Kidney epithelial cell (primary cell): ENCODE measurements at regions not wholly inside any gene's neighbourhood (a gene's known extent, or its start where the extent isn't known, plus 50 kb on each side); places are given as distances from the start of the nearest gene placed in this dataset.

ENCODE experiments used
- DNase-seq: peaks from one replicate; pipeline ENCODE4 v3.0.0-alpha.2; 2010; ENCODE audit warnings: low read depth
- H3K27me3 ChIP-seq: 2 replicates; pipeline ENCODE4 v1.6.0; 2011; ENCODE audit warnings: low read length; ENCODE audit not compliant: control insufficient read depth, insufficient read depth
- H3K36me3 ChIP-seq: 2 replicates; pipeline ENCODE4 v1.5.1; 2011; ENCODE audit warnings: low read length; ENCODE audit not compliant: control insufficient read depth, insufficient read depth
- H3K4me3 ChIP-seq: 2 replicates; pipeline ENCODE4 v1.5.1; 2011; ENCODE audit warnings: low read depth, mild to moderate bottlenecking, control low read depth, low read length
- TF ChIP-seq, protein P1 (sequence below): IDR thresholded peaks from 2 replicates; pipeline ENCODE4 v1.5.1; 2011; ENCODE audit warnings: mild to moderate bottlenecking, moderate library complexity, low read length, control low read depth, inconsistent platforms; ENCODE audit not compliant: insufficient read depth, poor library complexity, severe bottlenecking

DNA sequence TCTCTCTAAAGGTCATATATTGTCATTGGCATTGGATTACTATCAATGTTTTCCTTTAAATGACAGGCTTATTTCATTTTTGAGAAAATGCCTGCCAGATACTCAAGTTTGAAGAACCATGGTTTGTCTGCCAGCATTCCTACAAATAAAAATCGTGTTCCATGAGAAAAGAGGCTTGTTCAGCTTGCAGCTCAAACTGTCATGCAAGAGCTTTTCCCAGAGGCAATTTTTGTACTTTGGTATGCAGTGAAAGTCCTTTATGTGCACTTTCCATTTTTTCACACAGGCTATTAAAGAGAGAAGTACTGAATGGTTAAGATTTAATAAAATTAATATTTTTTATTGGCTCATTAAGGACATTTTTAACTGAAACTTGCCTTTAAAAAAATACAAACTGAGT is 110.4 kb downstream of the FBXO4 start:
- no peak for DNase-seq
- Histone ChIP-seq H3K4me3 (no peak overlapping the region), H3K27me3 (no peaks in the 10 kb centered on the region), H3K36me3 (no peaks in the 10 kb centered on the region)
- TF ChIP-seq, protein P1, sequence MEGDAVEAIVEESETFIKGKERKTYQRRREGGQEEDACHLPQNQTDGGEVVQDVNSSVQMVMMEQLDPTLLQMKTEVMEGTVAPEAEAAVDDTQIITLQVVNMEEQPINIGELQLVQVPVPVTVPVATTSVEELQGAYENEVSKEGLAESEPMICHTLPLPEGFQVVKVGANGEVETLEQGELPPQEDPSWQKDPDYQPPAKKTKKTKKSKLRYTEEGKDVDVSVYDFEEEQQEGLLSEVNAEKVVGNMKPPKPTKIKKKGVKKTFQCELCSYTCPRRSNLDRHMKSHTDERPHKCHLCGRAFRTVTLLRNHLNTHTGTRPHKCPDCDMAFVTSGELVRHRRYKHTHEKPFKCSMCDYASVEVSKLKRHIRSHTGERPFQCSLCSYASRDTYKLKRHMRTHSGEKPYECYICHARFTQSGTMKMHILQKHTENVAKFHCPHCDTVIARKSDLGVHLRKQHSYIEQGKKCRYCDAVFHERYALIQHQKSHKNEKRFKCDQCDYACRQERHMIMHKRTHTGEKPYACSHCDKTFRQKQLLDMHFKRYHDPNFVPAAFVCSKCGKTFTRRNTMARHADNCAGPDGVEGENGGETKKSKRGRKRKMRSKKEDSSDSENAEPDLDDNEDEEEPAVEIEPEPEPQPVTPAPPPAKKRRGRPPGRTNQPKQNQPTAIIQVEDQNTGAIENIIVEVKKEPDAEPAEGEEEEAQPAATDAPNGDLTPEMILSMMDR: no peak

DNA sequence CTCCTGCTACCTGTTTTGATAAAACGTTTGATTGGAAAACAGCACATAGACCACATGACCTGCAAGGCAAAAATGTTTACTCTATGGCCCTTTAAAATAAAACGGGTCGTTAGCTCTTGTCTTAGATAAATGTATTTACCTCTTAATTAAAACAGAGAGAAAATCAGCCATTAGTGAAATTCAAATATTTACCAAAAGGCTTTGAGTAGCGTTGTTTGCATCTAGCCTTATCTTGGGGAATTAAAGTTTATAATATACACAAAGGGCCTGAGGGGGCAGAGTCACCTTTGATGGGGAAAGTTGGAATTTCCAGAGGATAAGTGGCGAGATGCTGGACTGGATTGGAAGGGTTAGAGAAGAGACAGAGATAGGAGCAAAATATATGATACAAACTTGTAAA is 111.3 kb downstream of the FBXO4 start:
- Histone ChIP-seq H3K4me3 (no peak overlapping the region), H3K27me3 (no peaks in the 10 kb centered on the region), H3K36me3 (no peaks in the 10 kb centered on the region)
- TF ChIP-seq, protein P1: no peak
- no peak for DNase-seq

DNA sequence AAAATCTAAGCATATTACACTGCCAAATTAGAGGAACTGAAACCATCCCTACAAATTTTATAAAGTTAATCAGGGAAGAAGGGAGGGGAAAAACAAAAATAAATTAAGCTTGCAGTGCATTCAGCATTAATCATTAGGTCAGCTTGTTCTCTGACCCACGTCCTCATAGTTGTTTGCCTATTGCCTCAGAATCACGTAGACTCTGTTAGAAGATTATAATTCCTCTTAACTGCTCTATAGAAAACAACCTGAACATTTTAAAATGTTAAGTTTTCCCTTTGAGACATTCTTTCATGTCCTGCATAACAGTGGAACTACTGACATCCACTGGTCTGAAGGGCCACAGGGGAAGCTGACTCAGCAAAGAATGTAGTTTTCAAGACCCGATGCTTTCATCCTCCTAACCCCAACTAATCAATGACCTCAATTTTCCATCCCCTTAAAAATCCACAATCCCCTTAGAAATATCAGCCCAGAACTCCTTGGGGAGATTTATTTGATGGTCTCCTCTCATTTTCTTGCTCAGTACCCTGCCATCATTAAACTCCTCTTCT is 112.4 kb downstream of the FBXO4 start:
- no peak overlapping the region for H3K4me3 ChIP-seq
- TF ChIP-seq, protein P1: no peak
- H3K27me3 ChIP-seq: no peaks in the 10 kb centered on the region
- DNase-seq: no peak
- no peaks in the 10 kb centered on the region for H3K36me3 ChIP-seq

DNA sequence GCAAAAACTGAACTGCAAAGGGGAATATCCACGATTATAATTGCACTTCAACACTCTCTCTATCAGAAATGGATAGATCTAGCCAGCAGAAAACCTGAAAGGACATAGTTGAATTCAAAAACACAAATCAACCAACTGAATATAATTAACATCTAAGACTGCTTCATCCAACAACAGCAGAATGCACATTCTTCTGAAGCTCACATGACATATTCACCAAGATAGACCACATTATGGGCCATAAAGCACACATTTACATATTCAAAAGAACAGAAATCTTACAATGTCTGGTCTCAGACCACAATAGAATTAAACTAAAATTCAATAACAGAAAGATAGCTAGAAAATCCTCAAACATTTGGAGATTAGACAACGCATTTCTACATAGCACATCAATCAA is 118.3 kb downstream of the FBXO4 start:
- no peak for DNase-seq
- TF ChIP-seq, protein P1: no peak
- Histone ChIP-seq H3K4me3 (no peak overlapping the region), H3K36me3 (no peaks in the 10 kb centered on the region), H3K27me3 (no peaks in the 10 kb centered on the region)

DNA sequence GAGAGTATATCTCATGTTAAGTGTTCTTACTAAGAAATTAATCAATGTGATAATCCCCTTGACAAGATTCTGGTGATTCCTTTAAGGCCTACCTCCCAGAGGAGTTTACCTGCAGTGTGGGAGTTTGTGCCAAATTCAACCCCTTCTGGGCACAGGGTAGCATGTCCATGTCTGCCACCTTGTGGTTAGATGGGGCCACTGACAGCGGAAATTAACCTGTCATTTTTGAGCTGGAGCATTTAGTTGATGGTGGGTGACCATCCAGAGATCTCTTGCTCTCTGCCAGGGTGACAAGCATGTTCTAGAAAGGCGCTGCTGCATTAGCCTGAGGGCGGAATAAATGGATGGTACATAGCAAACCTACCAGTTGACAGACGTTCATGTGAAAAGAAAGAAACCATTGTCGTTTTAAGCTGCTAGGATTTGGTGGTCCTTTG is 132.2 kb downstream of the FBXO4 start:
- Histone ChIP-seq H3K4me3 (no peak overlapping the region), H3K36me3 (no peaks in the 10 kb centered on the region), H3K27me3 (no peaks in the 10 kb centered on the region)
- TF ChIP-seq, protein P1: peak; percentile 79
- DNase-seq: peak; percentile 5

DNA sequence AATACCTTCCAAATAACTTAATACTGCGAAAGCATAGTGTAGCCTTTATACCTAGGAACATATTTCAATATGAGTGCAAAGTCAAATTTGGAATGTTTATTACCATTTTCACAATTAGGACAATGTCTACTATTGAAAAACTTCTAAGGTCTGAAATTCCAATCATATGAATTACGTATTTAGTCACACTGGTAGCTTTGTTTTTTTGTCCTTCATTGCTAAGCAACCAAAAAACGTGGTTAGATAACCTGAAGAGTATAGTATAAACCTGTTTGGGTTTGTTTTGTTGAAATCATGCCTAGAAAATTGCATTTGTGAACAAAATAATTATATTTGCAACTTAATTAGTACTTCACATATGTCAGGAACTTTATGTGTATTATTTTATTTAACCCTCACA is 134.2 kb downstream of the FBXO4 start:
- no peak for DNase-seq
- Histone ChIP-seq H3K4me3 (no peak overlapping the region), H3K36me3 (no peaks in the 10 kb centered on the region), H3K27me3 (no peaks in the 10 kb centered on the region)
- TF ChIP-seq, protein P1: no peak
